IPS-18a (cell line): ENCODE measurements at regions not wholly inside any gene's neighbourhood (a gene's known extent, or its start where the extent isn't known, plus 50 kb on each side); places are given as distances from the start of the nearest gene placed in this dataset.
"Not testable (repeated sequence)": the region's sequence is repeated elsewhere in the genome, so short reads cannot be mapped to it uniquely, and the experiment has no call there.

Source experiments
- H3K27ac ChIP-seq: one replicate; pipeline ENCODE4 v1.5.1; 2013; ENCODE audit warnings: low read length
- H3K27me3 ChIP-seq: one replicate; pipeline ENCODE4 v1.6.1; 2013; ENCODE audit warnings: mild to moderate bottlenecking, low read length; ENCODE audit not compliant: control insufficient read depth, insufficient read depth
- H3K36me3 ChIP-seq: one replicate; pipeline ENCODE4 v1.6.1; 2013; ENCODE audit warnings: low read depth, low read length; ENCODE audit not compliant: control insufficient read depth
- H3K4me1 ChIP-seq: one replicate; pipeline ENCODE4 v1.6.1; 2013; ENCODE audit warnings: low read depth, low read length; ENCODE audit not compliant: control insufficient read depth
- H3K4me3 ChIP-seq: one replicate; pipeline ENCODE4 v1.5.1; 2013; ENCODE audit warnings: low read length
- H3K9ac ChIP-seq: one replicate; pipeline ENCODE4 v1.6.1; 2013; ENCODE audit warnings: mild to moderate bottlenecking, low read length, moderate library complexity
- H3K9me3 ChIP-seq: one replicate; pipeline ENCODE4 v1.6.1; 2013; ENCODE audit warnings: low read depth, low read length; ENCODE audit not compliant: control insufficient read depth

GRCh38 chr3:164416491-164417222, 661.6 kb downstream of the SI start:
- H3K9ac ChIP-seq, result no peak overlapping the region

DNA sequence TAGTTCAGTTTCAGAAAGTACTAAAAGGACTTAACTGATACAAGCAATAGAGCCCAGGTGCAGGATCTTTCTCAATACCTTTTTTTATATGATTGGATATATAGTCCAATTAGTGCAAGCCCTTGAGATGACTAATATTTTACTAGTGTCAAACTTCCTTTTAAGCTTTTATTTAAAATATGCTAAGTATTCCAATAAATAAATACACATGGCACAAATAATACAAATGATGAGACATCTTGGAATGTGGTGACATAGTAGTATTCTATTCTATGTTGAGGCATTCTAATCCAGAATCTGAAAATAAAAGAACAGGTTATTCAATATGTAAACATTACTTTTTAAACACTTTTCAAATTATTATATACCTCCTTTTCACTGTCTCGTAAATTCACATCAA, 670.0 kb downstream of the SI start:
- Histone ChIP-seq H3K4me1 (peaks cover 4% of the 10 kb centered on the region), H3K27me3 (no peaks in the 10 kb centered on the region), H3K36me3 (no peaks in the 10 kb centered on the region), H3K4me3 (no peak overlapping the region), H3K27ac (no peak overlapping the region), H3K9me3 (no peaks in the 10 kb centered on the region), H3K9ac (no peak overlapping the region)

More at GRCh38 chr3:164416491-164417222, 661.6 kb downstream of the SI start:
- Histone ChIP-seq H3K4me1 (no peaks in the 10 kb centered on the region), H3K4me3 (no peak overlapping the region), H3K9me3 (no peaks in the 10 kb centered on the region), H3K27ac (no peak overlapping the region), H3K36me3 (no peaks in the 10 kb centered on the region), H3K27me3 (no peaks in the 10 kb centered on the region)

DNA sequence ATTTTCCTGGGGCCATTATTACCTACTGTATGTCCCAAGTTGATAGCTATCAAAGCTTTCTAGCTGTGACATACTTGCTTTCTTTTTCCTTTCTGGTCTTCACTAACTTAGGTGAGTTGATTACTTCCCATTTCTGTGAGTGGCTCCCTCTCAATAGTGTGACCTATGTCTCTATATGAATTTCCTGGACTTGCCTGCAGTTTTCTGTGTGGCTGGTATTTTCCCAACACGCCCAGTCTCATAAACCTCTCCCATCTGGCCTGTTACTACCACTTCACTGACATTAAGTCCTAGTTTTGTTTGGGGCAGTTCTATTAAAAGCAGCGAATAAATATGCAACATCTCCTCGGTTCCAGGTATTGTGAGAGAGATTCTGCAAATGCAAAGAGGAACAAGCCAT, 671.2 kb downstream of the SI start:
- no peak overlapping the region for H3K27ac ChIP-seq
- no peak overlapping the region for H3K4me3 ChIP-seq
- no peaks in the 10 kb centered on the region for H3K9me3 ChIP-seq
- no peaks in the 10 kb centered on the region for H3K27me3 ChIP-seq
- no peaks in the 10 kb centered on the region for H3K36me3 ChIP-seq
- H3K9ac ChIP-seq, result no peak overlapping the region
- peaks cover 4% of the 10 kb centered on the region for H3K4me1 ChIP-seq

- Histone ChIP-seq H3K36me3 (no peaks in the 10 kb centered on the region), H3K9me3 (no peaks in the 10 kb centered on the region), H3K4me1 (peaks cover 4% of the 10 kb centered on the region), H3K27ac (no peak overlapping the region), H3K9ac (no peak overlapping the region), H3K4me3 (no peak overlapping the region), H3K27me3 (no peaks in the 10 kb centered on the region)
These were observed 672.0 kb downstream of the SI start for GRCh38 chr3:164406281-164406680.

DNA sequence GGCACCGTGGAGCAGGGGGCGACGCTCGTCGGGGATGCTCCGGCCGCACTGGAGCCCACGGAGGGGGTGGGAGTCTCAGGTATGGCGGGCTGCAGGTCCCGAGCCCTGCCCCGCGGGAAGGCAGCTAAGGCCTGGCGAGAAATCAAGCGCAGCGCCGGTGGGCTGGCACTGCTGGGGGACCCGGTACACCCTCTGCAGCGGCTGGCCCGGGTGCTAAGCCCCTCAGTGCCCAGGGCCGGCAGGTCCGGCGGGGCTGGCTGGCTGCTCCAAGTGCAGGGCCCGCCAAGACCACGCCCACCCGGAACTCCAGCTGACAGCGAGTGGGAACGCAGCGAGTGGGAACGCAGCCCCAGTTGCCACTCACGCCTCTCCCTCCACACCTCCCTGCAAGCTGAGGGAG, 676.4 kb downstream of the SI start:
- Histone ChIP-seq H3K27me3 (no peaks in the 10 kb centered on the region), H3K27ac (no peak overlapping the region), H3K9me3 (no peaks in the 10 kb centered on the region), H3K4me1 (peaks cover 4% of the 10 kb centered on the region), H3K9ac (no peak overlapping the region), H3K4me3 (no peak overlapping the region), H3K36me3 (no peaks in the 10 kb centered on the region)

GRCh38 chr3:164401440-164401839, 676.9 kb downstream of the SI start:
- not testable (repeated sequence) for H3K9ac ChIP-seq, H3K36me3 ChIP-seq, H3K4me3 ChIP-seq, H3K27me3 ChIP-seq, H3K27ac ChIP-seq, H3K4me1 ChIP-seq, H3K9me3 ChIP-seq

DNA sequence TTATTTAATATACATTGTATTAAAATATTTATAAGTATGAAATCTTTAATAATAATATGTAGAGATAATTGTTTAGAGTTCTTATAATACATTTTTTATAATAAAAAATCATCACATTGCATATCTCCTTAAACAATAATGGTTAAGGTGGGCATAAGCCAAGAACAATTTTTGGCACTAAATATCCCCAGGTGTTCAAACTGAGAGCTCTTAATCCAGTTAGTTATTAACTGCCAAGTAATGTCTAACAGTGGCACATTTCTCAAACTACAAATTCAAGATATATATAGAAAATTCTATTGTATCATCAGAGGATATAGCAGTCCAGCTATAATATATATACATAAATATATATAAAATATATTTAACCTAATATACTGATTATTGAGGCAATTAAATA, 680.8 kb downstream of the SI start:
- Histone ChIP-seq H3K9ac (no peak overlapping the region), H3K4me3 (no peak overlapping the region), H3K27ac (no peak overlapping the region), H3K4me1 (no peaks in the 10 kb centered on the region), H3K27me3 (no peaks in the 10 kb centered on the region), H3K36me3 (no peaks in the 10 kb centered on the region), H3K9me3 (no peaks in the 10 kb centered on the region)

- no peaks in the 10 kb centered on the region for H3K9me3 ChIP-seq
- H3K4me1 ChIP-seq, result no peaks in the 10 kb centered on the region
- no peaks in the 10 kb centered on the region for H3K27me3 ChIP-seq
- no peak overlapping the region for H3K9ac ChIP-seq
- no peak overlapping the region for H3K27ac ChIP-seq
- no peak overlapping the region for H3K4me3 ChIP-seq
- H3K36me3 ChIP-seq, result no peaks in the 10 kb centered on the region
These were observed 685.1 kb downstream of the SI start for GRCh38 chr3:164393171-164393570.

DNA sequence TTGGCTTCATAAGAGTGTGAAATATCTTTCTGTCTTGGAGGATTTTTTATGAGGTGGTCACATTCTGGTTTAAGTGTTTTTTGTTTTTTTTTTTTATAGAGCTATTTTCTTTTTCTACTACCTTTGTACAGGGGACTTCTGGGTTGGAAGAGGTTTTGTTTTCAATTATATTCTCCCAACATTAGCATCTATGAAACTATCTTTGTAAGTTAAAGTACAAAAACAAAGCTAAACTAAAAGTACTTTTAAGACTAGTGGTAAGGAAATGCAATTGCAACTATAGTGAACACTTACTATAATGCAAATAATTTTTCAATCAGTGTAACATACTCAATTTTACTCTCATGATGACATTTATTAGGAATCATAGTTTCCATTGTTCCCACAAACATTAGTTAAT, 688.2 kb downstream of the SI start:
- Histone ChIP-seq H3K4me3 (no peak overlapping the region), H3K4me1 (no peaks in the 10 kb centered on the region), H3K36me3 (no peaks in the 10 kb centered on the region), H3K27me3 (no peaks in the 10 kb centered on the region), H3K9me3 (no peaks in the 10 kb centered on the region), H3K27ac (no peak overlapping the region), H3K9ac (no peak overlapping the region)

DNA sequence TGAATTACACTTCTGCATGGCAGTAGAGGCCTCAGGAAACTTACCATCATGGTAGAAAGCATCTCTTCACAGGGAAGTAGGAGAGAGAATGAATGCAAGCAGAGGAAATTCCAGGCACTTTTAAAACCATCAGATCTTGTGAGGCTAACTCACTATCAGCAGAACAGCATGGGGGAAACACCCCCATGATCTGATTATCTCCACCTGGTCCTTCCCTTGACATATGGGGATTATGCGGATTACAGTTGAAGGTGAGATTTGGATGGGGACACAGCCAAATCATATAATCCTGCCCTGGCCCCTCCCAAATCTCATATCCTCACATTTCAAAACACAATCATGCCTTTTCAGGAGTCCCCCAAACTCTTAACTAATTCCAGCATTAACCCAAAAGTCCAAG, 691.1 kb downstream of the SI start:
- Histone ChIP-seq H3K36me3 (no peaks in the 10 kb centered on the region), H3K27ac (no peak overlapping the region), H3K9me3 (no peaks in the 10 kb centered on the region), H3K4me1 (no peaks in the 10 kb centered on the region), H3K27me3 (no peaks in the 10 kb centered on the region), H3K9ac (no peak overlapping the region), H3K4me3 (no peak overlapping the region)

DNA sequence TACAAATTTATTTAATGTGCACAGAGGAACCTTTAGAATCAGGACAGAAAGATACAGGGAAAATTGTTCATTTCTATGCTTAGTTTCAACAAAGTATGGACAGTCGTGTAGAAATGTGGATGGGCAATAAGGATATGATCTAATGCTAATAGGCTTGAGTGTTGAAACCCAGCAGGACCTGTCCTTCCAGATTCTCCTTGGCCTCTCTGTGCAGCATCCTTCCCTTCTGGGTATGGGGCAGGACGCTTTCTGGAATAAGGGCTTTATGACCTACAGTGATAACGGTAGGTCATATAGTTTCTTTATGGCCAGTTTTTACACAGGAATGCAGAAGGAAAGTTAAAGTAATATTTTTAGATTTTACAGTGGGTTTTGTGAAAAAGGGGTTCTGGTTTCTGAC, 698.1 kb downstream of the SI start:
- no peak overlapping the region for H3K4me3 ChIP-seq
- H3K4me1 ChIP-seq, result no peaks in the 10 kb centered on the region
- no peak overlapping the region for H3K9ac ChIP-seq
- no peaks in the 10 kb centered on the region for H3K9me3 ChIP-seq
- no peaks in the 10 kb centered on the region for H3K36me3 ChIP-seq
- H3K27ac ChIP-seq, result no peak overlapping the region
- H3K27me3 ChIP-seq, result no peaks in the 10 kb centered on the region

GRCh38 chr3:164377466-164377865, 700.8 kb downstream of the SI start:
- Histone ChIP-seq H3K4me3 (no peak overlapping the region), H3K9me3 (no peaks in the 10 kb centered on the region), H3K9ac (no peak overlapping the region), H3K27me3 (no peaks in the 10 kb centered on the region), H3K4me1 (no peaks in the 10 kb centered on the region), H3K36me3 (no peaks in the 10 kb centered on the region), H3K27ac (no peak overlapping the region)
